ENCODE measurements at regions not wholly inside any gene's neighbourhood (a gene's known extent, or its start where the extent isn't known, plus 50 kb on each side); places are given as distances from the start of the nearest gene placed in this dataset.

DNA sequence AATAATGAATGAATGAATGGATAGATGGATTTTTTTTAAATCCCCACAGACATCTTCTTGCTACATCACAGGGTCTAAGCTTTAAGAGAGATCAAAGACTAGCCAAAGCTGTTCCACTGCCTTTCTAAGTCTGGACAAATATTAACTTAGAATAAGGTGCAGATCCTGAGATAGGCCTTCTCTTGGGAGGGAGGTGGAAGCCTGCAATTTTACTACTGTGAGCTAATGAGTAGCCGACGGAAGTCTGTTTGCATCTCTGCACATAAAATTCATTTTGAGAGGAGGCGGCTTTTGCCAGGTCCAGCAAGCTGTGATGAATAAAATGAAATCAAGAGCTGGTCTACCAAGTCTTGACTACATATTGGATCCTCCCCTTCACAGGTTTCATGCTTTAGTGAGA, 484.9 kb downstream of the TMEM38B start:
- no peak for TF ChIP-seq POLR2A (IDR thresholded peaks at IDR 0.05)
- TF ChIP-seq, protein P1, sequence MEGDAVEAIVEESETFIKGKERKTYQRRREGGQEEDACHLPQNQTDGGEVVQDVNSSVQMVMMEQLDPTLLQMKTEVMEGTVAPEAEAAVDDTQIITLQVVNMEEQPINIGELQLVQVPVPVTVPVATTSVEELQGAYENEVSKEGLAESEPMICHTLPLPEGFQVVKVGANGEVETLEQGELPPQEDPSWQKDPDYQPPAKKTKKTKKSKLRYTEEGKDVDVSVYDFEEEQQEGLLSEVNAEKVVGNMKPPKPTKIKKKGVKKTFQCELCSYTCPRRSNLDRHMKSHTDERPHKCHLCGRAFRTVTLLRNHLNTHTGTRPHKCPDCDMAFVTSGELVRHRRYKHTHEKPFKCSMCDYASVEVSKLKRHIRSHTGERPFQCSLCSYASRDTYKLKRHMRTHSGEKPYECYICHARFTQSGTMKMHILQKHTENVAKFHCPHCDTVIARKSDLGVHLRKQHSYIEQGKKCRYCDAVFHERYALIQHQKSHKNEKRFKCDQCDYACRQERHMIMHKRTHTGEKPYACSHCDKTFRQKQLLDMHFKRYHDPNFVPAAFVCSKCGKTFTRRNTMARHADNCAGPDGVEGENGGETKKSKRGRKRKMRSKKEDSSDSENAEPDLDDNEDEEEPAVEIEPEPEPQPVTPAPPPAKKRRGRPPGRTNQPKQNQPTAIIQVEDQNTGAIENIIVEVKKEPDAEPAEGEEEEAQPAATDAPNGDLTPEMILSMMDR (IDR thresholded peaks at IDR 0.05): no peak

Data from lower leg skin (tissue), 3 donors.